ENCODE measurements at regions not wholly inside any gene's neighbourhood (a gene's known extent, or its start where the extent isn't known, plus 50 kb on each side); places are given as distances from the start of the nearest gene placed in this dataset.

DNA sequence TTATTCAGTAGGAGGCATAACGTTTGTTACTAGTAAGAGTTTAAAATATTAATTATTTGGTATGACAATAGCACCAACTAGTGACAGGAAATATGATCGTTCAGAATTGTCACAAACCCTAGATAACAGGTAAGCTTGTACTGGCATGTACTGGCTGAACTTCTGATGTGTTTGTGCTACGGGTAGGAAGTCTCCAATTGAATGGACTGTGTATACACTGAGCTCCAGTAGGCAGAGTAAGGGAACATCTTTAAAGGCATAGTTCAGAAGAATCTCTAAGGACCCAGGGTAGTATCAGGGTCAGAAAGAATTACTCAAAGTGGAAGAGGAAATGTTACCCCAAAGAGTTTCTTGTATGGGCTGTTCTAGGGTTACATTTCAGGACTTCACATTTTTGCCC, 230.4 kb downstream of the EDA2R start:
- TF ChIP-seq LEF1 (IDR thresholded peaks at IDR 0.05; ENCODE audit: borderline replicate concordance) (no peak), FOXK2 (IDR thresholded peaks at IDR 0.05) (no peak), SP1 (IDR thresholded peaks at IDR 0.05) (no peak), ELF4 (IDR thresholded peaks at IDR 0.05) (no peak), SUZ12 (IDR thresholded peaks at IDR 0.05) (no peak), BHLHE40 (IDR thresholded peaks at IDR 0.05; ENCODE audit: borderline replicate concordance) (no peak), HDGF (IDR thresholded peaks at IDR 0.05; ENCODE audit: borderline replicate concordance) (no peak), TARDBP (IDR thresholded peaks at IDR 0.05) (no peak), FOXM1 (IDR thresholded peaks at IDR 0.05; ENCODE audit: borderline replicate concordance) (no peak), ZNF384 (IDR thresholded peaks at IDR 0.05) (no peak), L3MBTL2 (conservative IDR thresholded peaks at IDR 0.05) (no peak), NFRKB (IDR thresholded peaks at IDR 0.05) (no peak)
- TF ChIP-seq, protein P1, sequence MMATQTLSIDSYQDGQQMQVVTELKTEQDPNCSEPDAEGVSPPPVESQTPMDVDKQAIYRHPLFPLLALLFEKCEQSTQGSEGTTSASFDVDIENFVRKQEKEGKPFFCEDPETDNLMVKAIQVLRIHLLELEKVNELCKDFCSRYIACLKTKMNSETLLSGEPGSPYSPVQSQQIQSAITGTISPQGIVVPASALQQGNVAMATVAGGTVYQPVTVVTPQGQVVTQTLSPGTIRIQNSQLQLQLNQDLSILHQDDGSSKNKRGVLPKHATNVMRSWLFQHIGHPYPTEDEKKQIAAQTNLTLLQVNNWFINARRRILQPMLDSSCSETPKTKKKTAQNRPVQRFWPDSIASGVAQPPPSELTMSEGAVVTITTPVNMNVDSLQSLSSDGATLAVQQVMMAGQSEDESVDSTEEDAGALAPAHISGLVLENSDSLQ (IDR thresholded peaks at IDR 0.05): no peak

All from HEK293T (cell line).